HPDE6-E6E7 (cell line): ENCODE measurements at regions not wholly inside any gene's neighbourhood (a gene's known extent, or its start where the extent isn't known, plus 50 kb on each side); places are given as distances from the start of the nearest gene placed in this dataset.
A peak's percentile ranks its signal among the peaks of the same experiment; 100 is the strongest.

ENCODE experiments used
- DNase-seq: peaks from one replicate; pipeline ENCODE4 v3.0.0; 2011; ENCODE audit warnings: missing footprints; ENCODE audit errors: extremely low spot score

DNA sequence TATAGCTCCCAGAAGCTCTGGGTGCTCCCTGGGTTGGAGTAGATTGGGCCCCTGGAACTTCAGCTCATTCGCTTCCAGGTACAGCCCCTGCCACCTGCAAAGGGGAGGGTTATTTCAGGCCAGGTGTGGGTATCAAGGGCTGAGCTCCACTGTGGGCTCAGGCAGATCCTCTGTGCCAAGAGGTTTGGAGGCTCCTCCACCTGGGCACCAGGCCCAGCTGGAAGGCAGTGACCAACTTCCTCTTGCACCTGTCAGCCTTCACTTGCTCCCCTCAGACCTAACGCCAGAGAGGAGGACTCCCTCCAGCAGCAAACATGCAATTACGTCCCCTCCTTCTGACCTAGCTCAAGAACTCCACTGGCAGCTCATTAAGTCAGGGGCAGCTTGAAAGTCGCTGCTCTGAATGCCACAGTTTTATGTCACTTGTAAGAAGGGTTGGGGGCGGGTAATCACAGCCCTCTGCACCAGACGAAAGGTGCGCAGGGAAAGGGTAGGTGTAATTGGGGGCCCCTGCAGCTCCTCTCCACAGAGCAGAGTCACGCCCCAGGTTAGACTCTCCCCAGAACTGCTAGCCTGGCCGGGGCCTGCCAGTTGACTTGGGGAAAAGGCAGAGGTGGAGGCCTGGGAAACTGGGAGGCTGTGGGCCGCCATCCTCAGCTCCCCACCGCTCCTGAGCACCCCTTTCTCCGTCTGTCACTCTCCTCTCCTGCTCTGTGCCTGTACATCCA is 125.0 kb upstream of the TMPRSS2 start:
- no peak for DNase-seq

DNA sequence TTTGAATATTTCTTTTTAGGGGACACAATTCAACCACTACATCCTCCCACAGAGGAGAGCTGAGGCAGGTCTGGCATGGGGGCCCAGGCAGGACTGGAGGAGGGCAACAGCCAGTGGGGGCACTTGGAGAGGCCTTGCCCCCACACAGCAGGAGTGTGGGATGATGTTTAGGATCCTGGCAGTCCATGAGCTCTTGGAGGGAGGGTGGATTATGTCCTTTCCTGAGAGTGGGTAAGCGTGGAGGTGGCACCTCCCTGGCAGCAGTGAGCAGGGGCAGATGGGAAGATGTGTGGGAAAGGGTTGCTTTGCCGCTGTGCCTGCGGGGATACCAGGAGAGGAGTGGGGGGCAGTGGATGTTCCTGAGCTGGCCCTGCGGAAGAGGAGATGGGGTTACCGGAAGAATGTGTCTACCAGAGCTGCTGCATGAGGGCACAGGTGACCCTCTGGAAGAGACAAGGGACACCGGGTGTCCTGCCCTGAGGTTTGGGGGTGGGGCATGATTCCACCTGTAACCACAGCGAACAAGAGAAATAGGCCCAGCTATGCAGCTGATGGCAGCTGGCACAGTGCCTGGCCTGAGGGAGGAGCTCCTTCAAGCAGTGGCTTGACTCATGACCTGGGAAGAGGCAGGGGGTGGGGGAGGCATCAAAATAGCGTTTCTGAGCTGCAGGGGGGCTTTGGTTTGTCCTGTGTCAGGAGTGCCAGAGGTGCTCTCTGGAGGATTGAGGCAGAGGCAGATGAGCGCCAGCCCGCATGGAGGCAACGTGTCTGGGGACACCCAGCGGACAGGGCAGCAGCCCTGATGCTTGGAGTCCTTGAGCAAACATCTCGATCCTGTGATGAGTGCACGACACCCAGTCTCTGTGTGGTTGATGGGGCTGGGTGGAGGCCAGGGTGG is 123.9 kb upstream of the TMPRSS2 start:
- no peak for DNase-seq

DNA sequence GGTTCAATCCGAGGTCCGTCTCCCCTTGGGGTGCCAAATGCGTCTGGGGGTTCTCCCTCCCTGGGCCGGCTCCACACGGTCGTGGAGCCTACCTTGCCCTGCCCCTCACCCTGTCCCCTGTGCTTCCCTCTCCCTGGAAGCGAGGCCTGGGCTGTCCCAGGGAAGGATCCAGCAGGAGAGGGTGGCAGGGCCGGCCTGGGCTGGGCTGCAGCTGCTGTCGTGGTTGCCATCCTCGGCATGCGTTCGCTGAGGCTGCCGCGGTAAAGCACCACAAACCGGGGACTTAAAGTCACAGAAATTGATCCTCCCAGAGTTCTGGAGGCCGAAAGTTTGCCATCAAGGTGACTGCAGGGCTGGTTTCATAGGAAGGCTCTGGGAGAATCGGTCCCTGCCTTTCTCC is 123.0 kb upstream of the TMPRSS2 start:
- DNase-seq: no peak

DNA sequence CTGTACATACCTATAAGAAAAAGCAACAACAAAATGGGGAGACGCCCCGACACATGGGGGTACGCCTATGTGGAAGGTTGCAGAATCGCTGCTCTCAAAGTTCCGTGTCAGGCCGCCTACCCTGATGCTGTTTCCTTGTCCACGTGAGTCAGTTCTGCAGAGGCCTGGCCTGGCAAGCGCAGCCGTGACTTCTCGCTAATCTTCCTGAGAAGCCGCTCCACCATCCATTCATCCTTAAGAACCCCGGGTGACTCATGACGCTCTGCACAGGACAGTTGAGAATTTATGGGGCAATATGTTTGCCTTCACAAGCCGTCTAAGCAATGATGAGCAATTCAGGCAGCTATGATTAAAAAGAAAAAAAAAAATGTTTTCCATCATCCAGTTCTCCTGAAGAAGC is 122.3 kb upstream of the TMPRSS2 start:
- DNase-seq: peak; percentile 97

DNA sequence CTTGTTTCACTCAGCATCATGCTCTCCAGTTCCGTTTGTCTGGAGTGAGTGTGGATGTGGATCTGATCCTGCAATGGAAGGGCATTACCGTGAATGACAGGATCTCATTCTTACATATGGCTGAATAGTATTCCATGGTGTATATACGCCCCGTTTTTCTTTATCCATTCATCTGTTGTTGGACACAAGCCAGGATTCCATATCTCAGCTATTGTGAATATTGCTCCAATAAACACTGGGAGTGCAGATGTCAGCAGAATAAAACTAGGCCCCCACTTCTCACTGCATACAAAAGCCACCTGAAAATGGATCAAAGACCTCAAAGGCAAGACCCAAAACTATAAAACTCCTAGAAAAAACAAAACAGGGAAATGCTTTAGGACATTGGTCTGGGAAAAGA is 120.3 kb upstream of the TMPRSS2 start:
- no peak for DNase-seq

DNA sequence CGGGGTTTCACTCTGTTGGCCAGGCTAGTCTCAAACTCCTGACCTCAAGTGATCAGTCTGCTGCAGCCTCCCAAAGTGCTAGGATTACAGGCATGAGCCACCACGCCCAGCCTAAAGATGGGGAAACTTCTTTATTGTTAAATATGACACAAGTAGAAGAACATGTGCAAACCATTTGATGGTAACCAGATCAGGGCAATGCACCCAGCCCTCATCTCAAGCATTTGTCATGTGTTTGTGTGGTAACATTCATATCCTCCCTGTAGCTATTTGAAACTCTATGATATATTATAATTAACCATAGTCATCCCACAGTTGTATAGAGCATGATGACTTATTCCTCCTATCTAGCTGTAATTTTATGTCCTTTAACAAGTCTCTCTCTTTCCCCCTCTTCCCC is 119.5 kb upstream of the TMPRSS2 start:
- DNase-seq: no peak

DNA sequence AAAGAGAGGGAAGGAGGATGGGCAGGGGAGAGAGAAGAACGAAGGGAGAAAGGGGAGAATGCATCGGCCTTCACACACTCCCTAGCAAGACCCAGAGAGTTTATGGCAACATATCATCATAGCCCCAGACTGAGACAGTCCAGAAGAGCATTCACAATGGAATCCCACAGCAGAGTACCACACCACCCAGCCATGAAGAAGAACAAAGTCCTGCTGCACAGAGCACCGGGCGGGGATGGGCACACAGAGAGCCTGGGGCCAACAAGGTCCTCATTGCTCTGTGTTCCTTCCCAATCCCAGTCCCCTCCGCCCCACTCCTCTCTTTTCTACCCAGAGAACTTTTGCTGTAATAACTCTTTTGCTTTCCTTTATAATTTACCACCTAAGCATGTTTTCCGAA is 118.1 kb upstream of the TMPRSS2 start:
- DNase-seq: no peak

DNA sequence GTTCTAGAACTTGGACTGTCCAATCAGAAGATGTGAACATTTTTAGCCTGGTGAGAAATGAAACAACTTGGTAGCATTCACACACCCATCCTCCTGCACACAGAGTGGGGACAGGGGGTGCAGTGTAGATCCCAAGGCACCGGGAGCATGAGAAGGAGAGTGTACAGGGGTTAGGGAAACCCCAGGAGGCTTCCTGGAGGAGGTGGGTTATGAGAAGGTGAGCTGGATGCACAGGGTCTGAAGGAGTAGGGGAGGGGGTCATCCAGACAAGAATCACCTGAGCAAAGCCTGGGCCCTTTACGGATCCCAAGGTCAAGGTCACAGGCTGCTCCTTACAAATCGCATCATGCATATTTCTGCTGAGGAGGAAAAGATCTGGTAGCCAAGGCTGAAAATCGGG is 117.5 kb upstream of the TMPRSS2 start:
- DNase-seq: no peak

DNA sequence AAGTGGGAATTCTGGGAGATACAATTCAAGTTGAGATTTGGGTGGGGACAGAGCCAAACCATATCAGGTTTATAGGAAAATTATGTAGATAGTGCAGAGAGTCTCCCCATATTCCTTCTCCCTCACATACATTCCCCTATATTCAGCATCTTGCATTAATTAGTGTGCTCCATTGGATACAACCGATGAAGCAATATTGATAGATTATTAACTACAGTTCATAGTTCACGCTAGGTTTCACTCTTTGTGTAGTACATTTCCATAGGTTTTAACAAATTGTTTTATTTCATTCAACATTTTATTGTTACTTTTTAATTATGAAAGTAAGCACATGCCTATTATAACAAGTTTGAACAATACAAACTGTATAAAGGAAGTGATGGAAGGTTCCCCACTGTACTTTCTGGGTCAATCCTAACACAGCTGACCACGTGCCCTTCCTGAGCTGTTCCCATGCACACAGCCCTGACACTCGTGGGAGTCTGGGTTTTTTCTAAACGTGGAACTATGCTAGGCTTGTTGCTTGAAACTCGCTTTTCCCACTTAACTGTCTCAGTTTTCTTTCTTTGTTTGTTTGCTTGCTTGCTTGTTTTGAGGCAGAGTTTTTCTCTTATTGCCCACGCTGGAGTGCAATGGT is 116.8 kb upstream of the TMPRSS2 start:
- DNase-seq: no peak

DNA sequence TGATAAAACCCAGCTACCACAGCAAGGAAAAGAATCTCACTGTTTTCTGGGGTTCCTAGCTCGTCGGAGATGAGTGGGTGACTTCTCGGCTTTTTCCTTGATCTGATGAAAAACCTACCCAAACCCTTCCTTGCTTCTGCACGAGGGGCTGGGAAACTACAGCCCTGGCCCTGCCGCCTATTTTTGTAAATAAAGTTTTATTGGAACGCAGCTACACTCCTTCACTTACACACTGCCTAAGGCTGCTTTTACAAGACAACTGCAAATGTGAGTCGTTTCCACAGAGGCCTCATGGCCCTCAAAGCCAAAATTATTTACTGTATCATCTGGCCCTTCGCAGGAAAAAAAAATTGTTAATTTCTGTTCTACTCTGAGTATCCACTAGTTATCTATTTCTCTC is 116.0 kb upstream of the TMPRSS2 start:
- DNase-seq: no peak

DNA sequence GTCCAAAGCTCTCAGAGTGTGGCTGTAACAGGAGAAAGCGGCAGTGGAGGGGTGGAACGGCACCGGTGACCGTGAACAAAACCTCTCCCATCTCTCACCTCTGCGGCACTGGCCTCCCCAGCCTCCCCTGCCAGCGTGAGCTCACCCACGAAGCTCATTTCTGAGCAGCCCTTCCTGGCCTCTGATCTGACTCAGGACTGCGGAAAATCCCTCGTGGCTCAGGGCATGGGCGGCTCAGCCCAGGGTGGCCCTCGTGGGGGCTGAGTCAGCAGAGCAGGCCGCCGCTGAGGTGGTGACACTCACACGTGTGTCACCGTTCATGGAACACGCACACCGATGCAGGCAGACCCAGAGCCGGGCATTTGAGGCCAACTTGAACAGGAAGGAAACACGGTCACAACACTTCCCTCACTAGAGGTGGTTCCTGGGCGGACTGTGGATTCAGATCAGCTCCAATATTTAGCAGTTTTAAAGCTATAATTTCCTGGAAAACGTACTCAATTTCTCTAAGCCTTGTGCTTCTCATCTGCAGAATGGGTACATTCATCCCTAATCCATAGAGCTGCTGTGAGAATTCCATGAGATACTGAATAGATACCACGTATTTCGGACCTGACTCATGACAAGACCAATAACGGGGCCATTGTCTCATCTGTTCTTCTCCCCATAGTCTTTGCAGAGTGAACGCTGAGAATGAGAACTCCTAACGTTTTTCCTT is 115.0 kb upstream of the TMPRSS2 start:
- DNase-seq: no peak

DNA sequence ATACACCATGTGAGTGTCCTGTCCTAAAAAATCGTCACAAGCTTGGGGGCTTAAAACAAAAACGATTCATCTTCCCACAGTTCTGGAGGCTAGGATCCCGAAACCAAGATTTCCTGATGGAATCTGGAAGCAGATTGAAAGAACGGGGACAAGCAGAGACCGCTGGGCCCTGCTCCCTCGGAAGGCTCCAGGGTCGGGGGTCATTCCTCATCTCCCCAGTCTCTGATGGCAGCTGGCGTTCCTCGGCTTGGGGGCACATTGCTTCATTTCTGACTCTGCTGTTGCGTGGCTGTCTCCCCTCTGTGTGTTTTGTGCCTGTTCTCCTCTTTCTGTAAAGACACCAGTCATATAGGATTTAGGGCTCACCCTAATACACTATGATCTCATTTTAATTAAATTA is 114.2 kb upstream of the TMPRSS2 start:
- no peak for DNase-seq

DNA sequence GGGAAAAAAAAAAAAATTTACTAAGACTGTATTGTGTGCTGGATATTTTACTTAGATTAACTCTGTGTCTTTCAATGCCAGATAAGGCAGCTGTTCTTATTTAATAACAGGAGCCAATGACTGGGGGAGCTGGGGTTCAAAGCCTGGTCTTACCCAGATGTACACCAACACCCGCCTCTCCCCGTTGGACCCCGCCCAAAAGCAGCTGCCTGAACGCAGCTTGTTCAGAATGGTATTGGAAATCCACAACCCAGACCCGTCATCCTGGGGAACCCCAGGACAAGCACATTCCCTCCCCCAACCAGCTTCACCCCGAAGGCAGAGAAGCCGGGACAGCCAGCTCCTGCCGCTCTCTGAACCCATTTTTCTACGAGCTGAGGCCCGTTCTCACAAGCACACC is 113.6 kb upstream of the TMPRSS2 start:
- no peak for DNase-seq

DNA sequence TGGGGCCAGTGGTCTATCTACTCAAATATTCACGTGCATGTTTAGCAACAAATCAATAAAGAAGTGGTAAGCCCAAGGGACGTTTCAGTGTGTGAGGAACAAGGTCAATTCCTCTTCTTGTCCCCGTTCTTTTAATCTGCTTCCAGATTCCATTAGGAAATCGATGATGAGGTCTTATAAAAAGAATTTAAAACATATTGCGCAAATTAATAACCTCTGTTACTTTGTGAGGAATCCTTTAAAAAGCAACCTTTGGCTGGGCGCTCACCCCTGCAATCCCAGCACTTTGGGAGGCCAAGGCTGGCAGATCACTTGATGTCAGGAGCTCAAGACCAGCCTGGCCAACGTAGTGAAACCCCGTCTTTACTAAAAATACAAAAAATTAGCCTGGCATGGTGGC is 113.0 kb upstream of the TMPRSS2 start:
- no peak for DNase-seq

DNA sequence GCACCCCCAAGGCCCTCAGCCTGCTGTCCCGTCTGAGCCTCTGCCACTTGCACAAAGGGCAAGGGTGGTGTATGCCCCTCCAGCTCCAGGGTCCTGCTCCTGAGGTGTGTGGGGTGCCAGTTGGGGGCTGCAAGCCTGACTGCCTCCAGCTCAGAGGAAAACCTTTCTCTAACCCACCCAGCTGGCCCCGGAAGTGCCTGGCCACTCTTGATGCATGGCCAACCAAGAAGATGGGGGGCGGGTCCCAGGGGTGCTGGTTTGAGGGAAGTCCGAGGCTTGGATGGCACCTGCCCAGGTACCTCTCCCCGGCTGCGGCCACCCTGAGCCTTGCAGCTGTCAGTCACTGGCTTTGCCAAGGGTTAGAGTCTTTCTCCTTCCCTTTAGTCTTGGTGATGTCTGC is 112.6 kb upstream of the TMPRSS2 start:
- no peak for DNase-seq

DNA sequence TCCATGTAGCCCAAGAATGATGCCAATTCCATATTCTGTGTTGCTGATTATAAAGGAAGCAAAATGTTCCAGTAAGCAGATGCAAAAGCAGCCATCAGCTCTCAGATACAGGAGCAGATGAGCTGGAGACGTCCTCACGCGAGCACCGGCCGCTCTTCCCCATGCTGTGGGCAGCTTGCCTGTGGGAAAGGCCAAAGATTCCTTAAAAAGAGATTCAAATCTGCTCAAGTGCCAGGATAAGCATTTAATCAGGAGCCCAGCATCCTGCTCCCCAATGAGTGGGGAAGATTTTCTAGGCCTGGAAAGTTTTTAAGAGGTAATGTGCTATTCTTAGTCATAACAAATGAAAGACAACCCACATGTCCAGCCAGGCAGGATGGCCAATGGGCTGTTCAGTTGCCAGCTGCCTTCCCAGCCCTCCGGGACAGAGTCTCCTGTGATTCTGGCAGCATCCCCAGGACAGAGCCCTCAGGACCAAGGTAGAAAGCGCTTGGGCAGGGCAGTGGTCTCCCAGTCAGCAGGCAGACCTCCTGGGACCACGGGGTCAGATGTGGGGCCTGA is 108.2 kb upstream of the TMPRSS2 start:
- DNase-seq: no peak

DNA sequence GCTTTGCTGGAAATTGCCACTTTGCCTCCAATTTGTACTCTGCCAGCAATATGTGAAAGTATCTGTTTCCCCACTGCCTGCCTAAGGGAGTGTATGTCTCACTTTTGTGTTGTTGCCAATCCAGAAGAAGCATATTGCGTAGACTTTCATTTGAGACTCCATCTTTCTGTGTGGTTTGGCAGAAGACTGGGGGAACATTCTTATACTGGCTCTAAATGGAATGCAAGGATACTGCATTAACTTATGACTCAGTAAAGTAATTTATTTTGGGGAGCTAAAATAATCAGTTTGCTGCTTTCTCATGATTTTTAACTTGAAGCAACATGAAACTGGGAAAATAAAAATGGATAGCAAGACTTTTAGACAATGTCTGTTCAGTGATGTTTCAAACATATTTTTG is 107.7 kb upstream of the TMPRSS2 start:
- no peak for DNase-seq

DNA sequence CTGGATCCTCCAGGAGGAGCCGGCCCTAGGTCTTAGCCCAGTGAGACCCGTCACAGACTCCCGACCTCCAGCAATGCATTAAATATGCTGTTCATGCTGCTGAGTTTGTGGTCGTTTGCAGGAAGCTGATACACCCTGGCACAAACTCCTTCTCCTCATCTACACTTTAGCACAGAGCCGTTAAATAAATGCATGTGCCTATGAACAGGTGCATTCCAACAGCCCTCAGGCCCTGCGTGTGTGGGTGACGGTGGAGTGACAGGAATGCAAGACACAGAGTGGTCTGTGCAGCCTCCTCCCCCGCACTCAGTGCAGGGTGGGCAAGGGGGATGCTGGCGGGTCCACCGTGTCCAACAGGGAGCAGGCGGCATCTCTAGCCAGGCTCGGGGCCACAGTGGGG is 106.6 kb upstream of the TMPRSS2 start:
- DNase-seq: no peak

DNA sequence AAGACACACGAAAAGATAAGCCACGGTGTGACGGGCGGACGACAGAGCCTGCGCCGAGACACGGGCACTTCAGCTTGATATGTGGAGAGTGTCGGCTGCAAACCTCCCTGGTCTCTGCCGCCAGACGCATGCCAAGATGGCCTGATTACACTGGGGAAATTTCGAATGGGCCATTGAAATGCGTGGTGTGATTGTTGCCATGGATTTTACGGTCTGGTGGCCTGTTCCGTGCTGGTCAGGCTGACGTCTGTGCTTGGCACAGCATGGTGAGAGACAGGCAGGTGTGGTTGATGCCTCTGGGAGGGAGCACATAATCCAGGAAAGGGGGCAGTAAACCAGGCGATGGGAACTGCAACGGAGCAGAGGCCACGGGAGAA is 105.6 kb upstream of the TMPRSS2 start:
- no peak for DNase-seq

DNA sequence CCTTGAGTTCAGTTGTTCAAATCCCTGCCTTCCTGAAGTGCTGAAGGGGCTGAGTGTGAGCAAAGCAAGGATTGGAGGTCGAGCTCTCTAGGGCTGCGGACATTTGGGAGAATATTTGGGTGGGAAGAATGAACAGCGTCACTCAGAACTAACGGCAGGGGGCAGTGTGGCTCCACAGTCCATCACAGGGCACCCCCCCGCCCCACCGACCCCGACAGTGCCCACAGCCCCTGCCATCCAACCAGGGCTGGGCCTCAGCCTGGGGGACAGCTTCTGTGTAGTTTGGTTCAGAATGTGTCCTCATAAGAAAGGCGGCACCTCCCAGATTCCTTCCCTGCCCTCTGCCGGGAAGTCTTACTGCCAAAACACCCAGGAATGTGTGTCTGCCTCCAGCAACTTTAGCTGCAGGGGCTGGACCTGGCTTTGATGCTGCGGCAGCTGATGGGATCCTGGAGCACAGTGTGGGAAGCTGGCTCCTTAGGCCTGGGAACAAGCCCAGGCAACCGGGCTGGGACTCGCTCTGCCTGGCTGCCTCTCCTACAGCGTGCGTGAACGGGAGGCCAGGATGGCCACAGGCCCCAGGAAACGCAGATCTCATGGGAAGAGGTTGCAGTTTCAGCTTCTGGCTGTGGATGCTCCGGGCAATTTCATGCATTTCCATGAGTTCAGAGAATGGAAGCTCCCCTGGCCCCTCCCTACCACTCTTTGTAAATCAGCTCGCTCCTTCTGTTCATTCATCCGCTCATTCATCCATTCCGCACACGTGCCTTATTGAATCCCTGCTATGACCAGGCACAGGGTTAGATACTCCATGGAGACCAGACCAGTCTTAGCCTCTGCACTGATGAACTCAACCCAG is 104.9 kb upstream of the TMPRSS2 start:
- peak; percentile 44 for DNase-seq
